GM19463 (cell line): ENCODE measurements at regions not wholly inside any gene's neighbourhood (a gene's known extent, or its start where the extent isn't known, plus 50 kb on each side); places are given as distances from the start of the nearest gene placed in this dataset.

Experiments used
- ATAC-seq: cut with Tn5 transposase; IDR thresholded peaks from one replicate; pipeline ENCODE4 v1.9.1; 2021; ENCODE audit warnings: mild to moderate bottlenecking, moderate library complexity; ENCODE audit not compliant: unreplicated experiment

DNA sequence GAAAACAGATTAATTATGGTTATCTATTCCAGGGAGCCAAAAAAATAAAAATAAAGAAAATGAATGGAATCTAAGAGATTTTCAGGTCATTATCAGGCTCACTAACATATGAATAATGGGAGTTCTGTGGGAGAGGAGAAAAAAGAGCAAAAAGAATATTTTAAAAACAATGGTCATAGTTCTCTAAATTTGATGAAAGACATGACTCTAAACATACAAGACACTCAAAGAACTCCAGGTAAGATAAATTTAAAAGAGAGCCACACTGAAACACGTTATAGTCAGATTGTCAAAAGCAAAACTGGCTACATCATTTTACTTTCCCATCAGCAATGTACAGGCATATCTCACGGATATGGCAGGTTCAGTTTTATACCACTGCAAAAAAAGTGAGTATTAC, 520.0 kb downstream of the ANKRD50 start:
- no peak for ATAC-seq

GRCh38 chr4:124199185-124199584, 513.3 kb downstream of the ANKRD50 start:
- ATAC-seq, result no peak

DNA sequence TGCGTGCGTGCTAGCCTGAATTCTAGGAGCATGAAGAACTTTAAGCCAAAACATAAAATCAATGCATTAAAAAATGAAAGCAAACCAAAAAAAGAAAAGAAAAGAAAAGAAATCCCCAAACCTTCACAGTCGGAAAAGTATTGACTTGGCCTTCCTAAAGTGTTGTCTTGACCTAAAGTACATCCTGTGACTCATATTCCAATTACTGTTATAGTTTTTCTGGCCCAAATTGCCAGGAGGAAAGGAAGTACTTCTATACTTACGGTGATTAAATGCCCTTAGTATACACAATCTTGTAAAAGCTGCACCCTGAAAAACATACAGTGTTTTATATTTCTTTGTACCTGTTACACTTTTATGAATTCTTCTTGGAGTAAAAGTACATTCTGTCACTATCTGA, 512.8 kb downstream of the ANKRD50 start:
- no peak for ATAC-seq

DNA sequence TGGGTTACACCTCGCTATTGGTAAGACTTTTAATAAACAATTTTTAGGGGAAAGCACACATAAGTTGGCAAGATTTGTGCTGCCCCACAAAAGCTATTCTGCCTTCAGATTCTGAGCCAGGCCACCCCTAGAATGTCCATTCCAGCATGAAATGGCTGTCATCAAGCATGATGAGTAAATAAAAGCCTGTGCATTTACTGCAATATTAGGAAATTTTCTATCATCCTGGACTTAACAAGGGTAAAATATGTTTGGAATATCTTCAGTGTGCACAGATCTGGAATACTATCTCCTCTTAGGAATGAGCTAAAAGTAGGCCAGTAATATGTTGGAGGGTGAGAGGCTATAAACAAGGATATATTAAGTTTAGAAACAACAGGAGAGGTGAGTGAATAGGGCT, 510.9 kb downstream of the ANKRD50 start:
- ATAC-seq, result no peak

DNA sequence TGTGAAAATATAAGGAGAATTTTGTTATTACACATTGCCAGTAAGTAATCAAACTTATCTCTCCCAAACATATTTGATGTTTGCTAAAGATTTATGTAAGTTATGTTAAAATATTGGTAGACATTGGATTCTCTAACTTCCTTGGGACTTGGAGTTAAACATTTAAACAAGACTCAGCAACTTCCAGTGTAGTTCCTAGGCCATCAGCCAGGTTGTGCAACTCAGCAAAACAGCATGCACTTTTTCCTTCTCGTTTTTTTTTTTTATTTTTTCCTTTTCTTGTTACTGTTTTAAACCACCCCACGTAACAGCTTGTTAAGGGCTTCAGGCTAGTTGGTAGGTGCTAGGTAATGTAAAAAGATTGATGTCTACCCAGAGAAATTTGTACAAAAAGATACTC, 510.4 kb downstream of the ANKRD50 start:
- no peak for ATAC-seq

- no peak for ATAC-seq
Measured at GRCh38 chr4:124203613-124204238, 508.8 kb downstream of the ANKRD50 start.

GRCh38 chr4:124206779-124207605, 505.5 kb downstream of the ANKRD50 start:
- no peak for ATAC-seq

GRCh38 chr4:124209211-124209610, 503.3 kb downstream of the ANKRD50 start:
- no peak for ATAC-seq

- no peak for ATAC-seq
Measured at GRCh38 chr4:124209626-124210025, 502.9 kb downstream of the ANKRD50 start.

- ATAC-seq, result no peak
Measured at GRCh38 chr4:124210746-124211145, 501.8 kb downstream of the ANKRD50 start.

- no peak for ATAC-seq
Measured at GRCh38 chr4:124212815-124213630, 499.5 kb downstream of the ANKRD50 start.

DNA sequence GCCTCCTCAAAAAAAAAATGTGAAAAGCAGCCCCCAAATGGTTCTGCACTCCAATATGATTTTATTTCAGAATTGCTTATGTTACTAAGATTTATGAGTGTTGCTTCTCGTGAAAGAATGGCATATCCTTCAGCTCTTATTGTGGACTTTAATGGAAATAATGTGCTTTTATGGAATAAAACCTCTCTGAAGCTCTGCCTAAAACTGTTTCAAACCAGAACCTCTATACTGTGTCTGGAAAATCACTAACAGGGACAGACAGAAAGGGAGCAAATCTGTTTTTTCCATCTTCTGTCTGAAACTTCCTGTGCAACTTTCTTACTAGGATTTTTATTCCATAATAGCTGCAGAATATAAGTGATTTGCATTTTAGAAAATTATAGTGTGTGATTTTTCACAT, 493.1 kb downstream of the ANKRD50 start:
- ATAC-seq, result no peak

GRCh38 chr4:124224256-124224655, 488.3 kb downstream of the ANKRD50 start:
- ATAC-seq, result no peak

GRCh38 chr4:124227981-124228380, 484.6 kb downstream of the ANKRD50 start:
- no peak for ATAC-seq

- ATAC-seq, result no peak
Measured at GRCh38 chr4:124230268-124230667, 482.3 kb downstream of the ANKRD50 start.

GRCh38 chr4:124234771-124235170, 477.8 kb downstream of the ANKRD50 start:
- ATAC-seq, result no peak

DNA sequence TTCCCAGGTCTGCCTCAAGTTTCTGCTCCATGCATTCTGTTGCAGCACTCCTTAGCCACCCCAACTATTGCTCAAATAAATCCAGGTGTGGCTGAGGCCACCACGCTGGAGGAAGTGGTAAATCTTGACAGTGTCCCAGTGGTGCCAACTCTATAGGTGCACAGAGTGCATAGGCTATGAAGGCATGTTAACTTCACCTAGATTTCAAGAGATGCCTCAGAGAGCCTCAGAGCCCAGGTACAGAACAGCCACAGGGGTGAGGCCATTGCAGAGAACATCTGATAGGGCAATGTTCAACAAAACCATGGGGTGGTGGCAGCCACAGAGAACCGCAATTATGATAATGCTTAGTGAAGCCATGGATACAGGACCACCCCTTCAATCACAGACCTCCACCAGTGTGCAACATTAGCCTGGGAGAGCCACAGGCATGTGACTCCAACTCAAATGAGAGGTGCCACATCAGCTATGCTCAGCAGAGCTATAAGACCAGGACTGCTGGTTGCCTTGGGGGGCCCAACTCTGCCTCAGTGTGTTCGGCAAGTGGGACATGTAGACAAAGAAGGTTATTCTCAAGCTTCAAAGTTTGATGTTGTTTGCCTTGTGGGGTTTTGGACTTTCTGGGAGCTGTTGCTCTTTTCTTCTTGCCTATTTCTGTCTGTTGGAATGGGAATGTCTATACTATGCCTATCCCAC, 468.7 kb downstream of the ANKRD50 start:
- no peak for ATAC-seq

DNA sequence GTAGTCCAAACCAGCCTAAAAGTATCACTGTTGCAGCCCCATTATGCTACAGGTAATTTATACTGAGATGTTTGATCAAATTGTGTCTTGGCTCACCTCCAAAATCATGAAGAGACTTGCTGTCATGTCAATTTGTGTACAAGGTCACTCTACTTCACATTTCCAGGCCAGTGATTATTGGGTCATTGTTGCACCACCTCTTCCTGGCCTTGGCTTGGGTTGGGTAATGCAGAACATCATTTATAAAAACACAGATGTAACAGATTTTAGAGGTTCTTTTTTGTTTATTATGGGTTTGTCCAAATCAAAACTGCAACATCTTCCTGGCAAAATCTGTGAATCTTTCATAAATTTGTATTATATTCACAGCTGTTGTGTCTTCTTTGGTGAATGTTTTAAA, 459.5 kb downstream of the ANKRD50 start:
- no peak for ATAC-seq

GRCh38 chr4:124262211-124263179, 450.0 kb downstream of the ANKRD50 start:
- peak; percentile 92 for ATAC-seq

- ATAC-seq, result no peak
Measured at GRCh38 chr4:124265701-124266100, 446.8 kb downstream of the ANKRD50 start.
